ENCODE measurements at regions not wholly inside any gene's neighbourhood (a gene's known extent, or its start where the extent isn't known, plus 50 kb on each side); places are given as distances from the start of the nearest gene placed in this dataset.

GRCh38 chr12:124635316-124635715 lies 67.9 kb upstream of the NCOR2 start:
- Mint-ChIP-seq H3K9me3 (peaks cover 9% of the 10 kb centered on the region), H3K4me1 (ENCODE audit: unreplicated experiment) (peaks cover 55% of the 10 kb centered on the region), H3K4me3 (no peak overlapping the region), H3K27ac (peak overlapping the region; percentile 79), H3K27me3 (peaks cover 3% of the 10 kb centered on the region), H3K36me3 (peaks cover 9% of the 10 kb centered on the region)
- DNase-seq (ENCODE audit: extremely low spot score, unreplicated experiment): no peak
- TF ChIP-seq CTCF (conservative IDR thresholded peaks at IDR 0.05): no peak

GRCh38 chr12:124633365-124634362 lies 66.3 kb upstream of the NCOR2 start:
- Mint-ChIP-seq H3K9me3 (peaks cover 9% of the 10 kb centered on the region), H3K4me1 (ENCODE audit: unreplicated experiment) (peaks cover 47% of the 10 kb centered on the region), H3K27ac (peak overlapping the region; percentile 100), H3K36me3 (peaks cover 9% of the 10 kb centered on the region), H3K4me3 (peak overlapping the region; percentile 80), H3K27me3 (peaks cover 3% of the 10 kb centered on the region)
- DNase-seq (ENCODE audit: extremely low spot score, unreplicated experiment): no peak
- TF ChIP-seq CTCF (conservative IDR thresholded peaks at IDR 0.05): no peak

- Mint-ChIP-seq H3K27me3 (peaks cover 3% of the 10 kb centered on the region), H3K27ac (peak overlapping the region; percentile 100)
- DNase-seq (ENCODE audit: extremely low spot score, unreplicated experiment): no peak
Observed at GRCh38 chr12:124632519-124632984, 65.1 kb upstream of the NCOR2 start.

GRCh38 chr12:124631681-124632256 lies 64.4 kb upstream of the NCOR2 start:
- no peak for TF ChIP-seq CTCF (conservative IDR thresholded peaks at IDR 0.05)
- H3K9me3 Mint-ChIP-seq: peaks cover 9% of the 10 kb centered on the region
- no peak overlapping the region for H3K4me3 Mint-ChIP-seq
- H3K4me1 Mint-ChIP-seq (ENCODE audit: unreplicated experiment): peaks cover 48% of the 10 kb centered on the region
- DNase-seq (ENCODE audit: extremely low spot score, unreplicated experiment): no peak
- peaks cover 9% of the 10 kb centered on the region for H3K36me3 Mint-ChIP-seq
- H3K27me3 Mint-ChIP-seq: peaks cover 3% of the 10 kb centered on the region
- H3K27ac Mint-ChIP-seq: peak overlapping the region; percentile 58

More at GRCh38 chr12:124632519-124632984, 65.1 kb upstream of the NCOR2 start:
- TF ChIP-seq CTCF (conservative IDR thresholded peaks at IDR 0.05): no peak
- Mint-ChIP-seq H3K36me3 (peaks cover 9% of the 10 kb centered on the region), H3K9me3 (peaks cover 9% of the 10 kb centered on the region), H3K4me1 (ENCODE audit: unreplicated experiment) (peaks cover 44% of the 10 kb centered on the region), H3K4me3 (peak overlapping the region; percentile 63)

GRCh38 chr12:124630791-124631313 lies 63.4 kb upstream of the NCOR2 start:
- Mint-ChIP-seq H3K27me3 (peaks cover 3% of the 10 kb centered on the region), H3K27ac (peak overlapping the region; percentile 56), H3K9me3 (peaks cover 6% of the 10 kb centered on the region), H3K4me1 (ENCODE audit: unreplicated experiment) (peaks cover 46% of the 10 kb centered on the region), H3K4me3 (no peak overlapping the region), H3K36me3 (peaks cover 6% of the 10 kb centered on the region)
- no peak for TF ChIP-seq CTCF (conservative IDR thresholded peaks at IDR 0.05)
- DNase-seq (ENCODE audit: extremely low spot score, unreplicated experiment): no peak

Data from type B pancreatic cell (in vitro differentiated cells).